Prostate gland (tissue), 2 donors: ENCODE measurements at regions not wholly inside any gene's neighbourhood (a gene's known extent, or its start where the extent isn't known, plus 50 kb on each side); places are given as distances from the start of the nearest gene placed in this dataset.

Source experiments
- DNase-seq: peaks from one replicate; pipeline ENCODE4 v3.0.0-alpha.2; 2019; ENCODE audit warnings: low spot score
- H3K27ac ChIP-seq, 2 donors: fragments of 200-600 bp; sonication (generic); 2 replicates each; pipeline ENCODE4 v1.5.1; 2017 to 2019
- H3K27me3 ChIP-seq: fragments of 200-600 bp; sonication (generic); replicated peaks from 2 replicates; pipeline ENCODE4 v1.5.1; 2019; ENCODE audit not compliant: insufficient read depth
- H3K36me3 ChIP-seq, 2 donors: fragments of 200-600 bp; sonication (generic); 1 replicate in 1 of 2; 2 replicates in 1 of 2; pipeline versions ENCODE4 v1.5.1 to v1.8.1; 2017 to 2019
- H3K4me1 ChIP-seq: fragments of 200-600 bp; sonication (generic); replicated peaks from 2 replicates; pipeline ENCODE4 v1.5.1; 2019
- H3K4me3 ChIP-seq, 2 donors: fragments of 200-600 bp; sonication (generic); 2 replicates each; pipeline ENCODE4 v1.5.1; 2017 to 2019
- H3K9me3 ChIP-seq: fragments of 200-600 bp; sonication (generic); 2 replicates; pipeline ENCODE4 v1.5.1; 2017
- CTCF ChIP-seq, 4 experiments: fragments of 200-600 bp in 2 of 4; fragments of 450-650 bp in 2 of 4; sonication (generic) in 2 of 4; IDR thresholded peaks; 1 replicate in 3 of 4; 2 replicates in 1 of 4; pipeline ENCODE4 v1.5.1; 2016 to 2019; ENCODE audit warnings: antibody characterized with exemption in 4 of 4, mild to moderate bottlenecking in 2 of 4, moderate library complexity in 2 of 4
- POLR2A ChIP-seq: fragments of 450-650 bp; IDR thresholded peaks from one replicate; pipeline ENCODE4 v1.6.1; 2016; ENCODE audit warnings: antibody characterized with exemption, mild to moderate bottlenecking
- POLR2AphosphoS5 ChIP-seq: sonication (generic); formaldehyde crosslinking; IDR thresholded peaks from one replicate; pipeline ENCODE4 v1.6.1; 2017; ENCODE audit warnings: antibody characterized with exemption
- WGBS: methylation state at CpG from one replicate; pipeline ENCODE4 v1.1.5; 2018; 5-methylcytosine and 5-hydroxymethylcytosine counted together
- intact Hi-C: fragments of 100-400 bp; cut with DNase I; formaldehyde crosslinking; loops from one replicate; pipeline ENCODE4 v1.14.2; 2022

GRCh38 chr3:170711786-170712185 is 125.9 kb upstream of the SLC7A14 start:
- no peak overlapping the region for H3K27ac ChIP-seq
- TF ChIP-seq CTCF (IDR thresholded peaks at IDR 0.05) (no peak), POLR2A (no peak), POLR2AphosphoS5 (no peak)
- H3K4me3 ChIP-seq: no peak overlapping the region
- no peaks in the 10 kb centered on the region for H3K9me3 ChIP-seq
- DNase-seq: no peak
- intact Hi-C loops: no loop called here
- H3K4me1 ChIP-seq: no peaks in the 10 kb centered on the region
- no peaks in the 10 kb centered on the region for H3K36me3 ChIP-seq
- no peaks in the 10 kb centered on the region for H3K27me3 ChIP-seq

GRCh38 chr3:170709046-170709445 is 123.2 kb upstream of the SLC7A14 start:
- no peak for TF ChIP-seq CTCF (IDR thresholded peaks at IDR 0.05)
- no peak for TF ChIP-seq POLR2A
- TF ChIP-seq POLR2AphosphoS5: no peak
- intact Hi-C loops: no loop called here
- Histone ChIP-seq H3K36me3 (no peaks in the 10 kb centered on the region), H3K9me3 (no peaks in the 10 kb centered on the region), H3K4me1 (no peaks in the 10 kb centered on the region), H3K4me3 (no peak overlapping the region), H3K27ac (no peak overlapping the region), H3K27me3 (no peaks in the 10 kb centered on the region)
- DNase-seq: no peak
- 100% methylated on average over 1 of the region's 1 CpG for WGBS

- Histone ChIP-seq H3K4me3 (no peak overlapping the region), H3K27me3 (no peaks in the 10 kb centered on the region), H3K36me3 (no peaks in the 10 kb centered on the region), H3K9me3 (no peaks in the 10 kb centered on the region), H3K4me1 (no peaks in the 10 kb centered on the region), H3K27ac (no peak overlapping the region)
- TF ChIP-seq CTCF (IDR thresholded peaks at IDR 0.05): no peak
- no peak for TF ChIP-seq POLR2AphosphoS5
- TF ChIP-seq POLR2A: no peak
- intact Hi-C loops: no loop called here
- 87% methylated on average over 2 of the region's 2 CpGs for WGBS
- DNase-seq: no peak
Observed at GRCh38 chr3:170707899-170708298, 122.0 kb upstream of the SLC7A14 start.

- TF ChIP-seq CTCF (IDR thresholded peaks at IDR 0.05) (no peak), POLR2AphosphoS5 (no peak), POLR2A (no peak)
- no peak for DNase-seq
- H3K4me1 ChIP-seq: no peaks in the 10 kb centered on the region
- no peaks in the 10 kb centered on the region for H3K36me3 ChIP-seq
- intact Hi-C loops: no loop called here
- no peak overlapping the region for H3K27ac ChIP-seq
- H3K27me3 ChIP-seq: no peaks in the 10 kb centered on the region
- no peak overlapping the region for H3K4me3 ChIP-seq
- WGBS: 68% methylated on average over 5 of the region's 5 CpGs
- H3K9me3 ChIP-seq: no peaks in the 10 kb centered on the region
Observed at GRCh38 chr3:170705131-170705530, 119.3 kb upstream of the SLC7A14 start.

- H3K36me3 ChIP-seq: no peaks in the 10 kb centered on the region
- H3K4me3 ChIP-seq: no peak overlapping the region
- intact Hi-C loops: no loop called here
- no peaks in the 10 kb centered on the region for H3K4me1 ChIP-seq
- no peak overlapping the region for H3K27ac ChIP-seq
- DNase-seq: no peak
- H3K9me3 ChIP-seq: no peaks in the 10 kb centered on the region
- H3K27me3 ChIP-seq: no peaks in the 10 kb centered on the region
- TF ChIP-seq POLR2A (no peak), CTCF (IDR thresholded peaks at IDR 0.05) (no peak), POLR2AphosphoS5 (no peak)
- WGBS: 91% methylated on average over 1 of the region's 1 CpG
Observed at GRCh38 chr3:170703121-170703588, 117.3 kb upstream of the SLC7A14 start.
